ENCODE measurements at regions not wholly inside any gene's neighbourhood (a gene's known extent, or its start where the extent isn't known, plus 50 kb on each side); places are given as distances from the start of the nearest gene placed in this dataset.
"Not testable (repeated sequence)": the region's sequence is repeated elsewhere in the genome, so short reads cannot be mapped to it uniquely, and the experiment has no call there.

DNA sequence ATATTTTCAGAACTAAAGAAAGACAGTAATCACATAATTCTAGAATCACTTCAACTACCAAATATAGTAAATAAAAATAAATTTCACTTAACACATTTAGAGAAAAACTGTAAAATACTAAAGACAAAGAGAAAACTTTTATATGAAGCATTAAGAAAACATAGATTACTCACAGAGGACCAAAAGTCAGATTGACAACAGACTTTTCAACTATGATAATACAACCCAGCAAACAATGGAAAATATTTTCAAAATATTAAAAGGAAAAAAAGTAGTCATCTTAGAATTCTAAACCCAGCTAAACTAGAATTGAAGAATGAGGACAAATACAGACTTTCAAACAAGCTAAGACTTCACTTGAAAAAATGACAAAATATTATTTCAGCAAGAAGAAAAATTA is 164.8 kb upstream of the ARID1B start:
- DNase-seq (ENCODE audit: extremely low read depth in 1 of 2, low read depth in 1 of 2), result no peak

DNA sequence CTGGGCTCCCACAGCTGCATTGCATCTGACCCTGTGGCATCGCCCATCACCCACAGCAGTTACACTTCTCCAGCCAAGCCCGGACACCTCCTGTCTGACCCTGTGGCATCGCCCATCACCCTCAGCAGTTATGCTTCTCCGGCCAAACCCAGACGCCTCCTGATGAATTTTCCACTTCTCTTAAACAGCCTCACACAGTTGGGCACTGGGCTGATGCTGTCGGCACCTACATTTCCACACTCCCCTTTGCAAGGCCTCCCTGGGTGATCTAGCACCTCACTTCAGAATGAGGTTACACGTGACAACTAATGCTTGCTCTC is 175.2 kb upstream of the ARID1B start:
- DNase-seq (ENCODE audit: extremely low read depth in 1 of 2, low read depth in 1 of 2), result no peak

DNA sequence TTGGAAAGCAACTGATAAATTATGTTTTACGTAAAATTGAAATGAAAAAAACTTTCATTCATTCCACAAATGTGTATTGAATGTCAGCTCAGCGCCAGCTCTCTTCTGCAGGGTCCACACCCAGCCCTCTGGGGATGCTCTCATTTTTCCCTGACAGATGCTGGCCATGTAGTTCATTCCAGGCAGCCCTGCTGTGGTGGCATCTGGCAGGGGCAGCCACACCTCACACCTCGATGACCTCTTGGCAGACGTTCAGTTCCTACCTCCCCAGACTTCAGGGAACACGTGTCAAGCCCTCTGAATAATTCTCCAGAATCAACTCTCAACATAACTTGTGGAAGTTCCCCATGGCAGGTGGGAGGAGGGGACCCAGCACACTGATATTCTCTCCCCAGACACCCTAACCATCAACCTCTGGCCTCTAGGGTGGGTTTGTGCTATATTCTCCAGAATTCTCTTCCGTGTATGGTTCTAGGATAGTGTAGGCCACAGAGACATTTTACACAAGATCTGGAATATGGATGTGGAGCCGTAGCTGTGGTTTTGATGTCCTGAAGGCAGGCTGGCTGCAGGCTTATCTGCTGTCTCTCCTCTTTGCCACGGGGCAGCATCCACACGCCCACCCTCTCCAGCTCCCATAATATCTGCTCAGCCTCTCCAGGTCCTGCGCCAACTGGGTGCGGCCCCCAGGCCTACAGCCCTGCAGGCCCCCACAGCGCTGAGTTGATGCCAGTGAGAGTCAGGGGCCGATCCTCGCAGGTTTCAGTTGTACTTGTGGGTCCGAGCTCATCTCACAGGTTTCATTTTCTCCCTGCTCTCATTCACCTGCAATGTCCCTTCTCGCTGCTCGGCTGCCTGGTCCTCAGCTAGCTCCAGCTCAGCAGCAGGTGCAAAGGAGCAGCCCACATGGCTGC is 175.8 kb upstream of the ARID1B start:
- DNase-seq (ENCODE audit: extremely low read depth in 1 of 2, low read depth in 1 of 2), result no peak

DNA sequence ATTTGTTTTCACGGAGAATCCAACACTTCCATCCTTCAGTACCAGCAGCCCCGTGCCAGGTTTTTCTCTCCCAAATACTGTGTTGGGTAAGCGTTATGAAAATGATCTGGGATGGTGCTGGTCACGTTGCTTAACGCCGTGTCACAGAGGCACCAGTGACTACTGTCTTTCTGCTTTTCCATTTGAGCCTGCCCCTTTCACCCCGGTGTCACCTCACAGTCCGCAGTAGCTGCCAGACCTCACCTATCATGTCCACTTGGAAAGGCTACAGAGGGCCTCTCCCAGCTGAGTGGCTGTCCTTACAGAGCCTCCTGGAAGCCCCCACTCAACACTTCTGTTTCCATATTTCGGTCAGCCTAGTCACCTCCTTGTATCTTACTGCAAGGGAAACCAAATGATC is 176.5 kb upstream of the ARID1B start:
- DNase-seq (ENCODE audit: extremely low read depth in 1 of 2, low read depth in 1 of 2), result no peak

DNA sequence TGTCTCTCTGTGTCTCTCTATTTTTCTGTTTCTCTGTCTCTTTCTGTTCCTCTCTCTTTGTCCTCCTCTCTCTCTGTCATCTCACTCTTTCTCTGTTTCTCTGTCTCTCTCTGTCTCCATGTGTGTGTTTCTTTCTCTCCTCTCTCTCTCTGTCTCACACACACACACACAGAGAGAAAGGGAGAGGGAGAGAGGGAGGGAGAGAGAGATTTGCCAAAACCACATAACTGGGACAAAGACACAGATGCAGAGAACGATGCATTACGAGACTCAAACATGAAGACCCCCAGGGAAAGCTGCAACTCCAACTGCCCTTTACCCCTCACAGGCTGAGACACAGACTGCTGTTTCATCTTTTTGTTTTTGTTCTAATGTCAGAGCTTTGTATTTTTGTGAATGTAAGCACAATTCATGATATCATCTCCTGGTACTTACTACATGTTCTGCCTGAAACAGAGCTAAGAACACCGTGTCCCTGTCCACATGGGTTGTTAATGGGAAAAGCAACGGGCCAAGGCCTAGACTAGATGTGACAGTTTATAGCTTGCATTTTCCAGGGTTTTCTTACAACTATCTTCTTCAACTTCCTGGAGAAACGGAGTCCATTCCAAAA is 177.1 kb upstream of the ARID1B start:
- DNase-seq (ENCODE audit: extremely low read depth in 1 of 2, low read depth in 1 of 2), result no peak

DNA sequence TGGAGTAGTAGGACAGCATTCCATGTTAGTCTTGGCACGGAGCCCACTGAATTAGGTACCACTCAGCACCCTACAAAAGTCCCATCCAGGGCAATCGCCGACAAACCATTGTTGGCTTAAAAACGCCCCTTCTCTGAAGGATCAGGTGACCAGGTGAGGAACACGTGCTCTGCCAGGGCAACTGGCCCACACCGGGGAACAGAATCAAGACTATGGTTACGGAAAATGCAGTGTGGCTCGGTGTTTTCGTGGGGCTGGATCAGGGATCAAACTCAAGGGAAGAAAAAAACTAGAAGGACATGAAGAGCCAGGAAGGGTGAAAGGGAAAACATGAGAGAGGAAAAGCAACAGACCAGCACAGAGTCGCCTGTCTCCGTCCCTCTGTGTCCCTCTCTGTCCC is 177.8 kb upstream of the ARID1B start:
- no peak for DNase-seq (ENCODE audit: extremely low read depth in 1 of 2, low read depth in 1 of 2)

DNA sequence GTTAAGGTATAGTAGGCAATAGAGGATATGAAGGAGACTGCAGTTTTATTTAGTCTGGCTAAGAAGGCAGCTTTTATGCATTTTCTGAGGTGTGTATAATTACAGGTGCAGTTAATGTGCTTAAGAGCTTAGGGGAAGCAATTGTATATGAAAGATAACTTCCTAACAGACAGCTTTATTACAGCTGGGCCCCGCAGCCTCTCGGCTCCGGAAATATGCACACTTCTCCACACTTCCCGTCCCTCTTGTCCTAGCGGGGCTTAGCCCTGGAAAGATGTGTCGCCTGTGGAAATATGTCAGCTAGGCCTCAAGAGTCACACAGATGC is 178.4 kb upstream of the ARID1B start:
- no peak for DNase-seq (ENCODE audit: extremely low read depth in 1 of 2, low read depth in 1 of 2)

DNA sequence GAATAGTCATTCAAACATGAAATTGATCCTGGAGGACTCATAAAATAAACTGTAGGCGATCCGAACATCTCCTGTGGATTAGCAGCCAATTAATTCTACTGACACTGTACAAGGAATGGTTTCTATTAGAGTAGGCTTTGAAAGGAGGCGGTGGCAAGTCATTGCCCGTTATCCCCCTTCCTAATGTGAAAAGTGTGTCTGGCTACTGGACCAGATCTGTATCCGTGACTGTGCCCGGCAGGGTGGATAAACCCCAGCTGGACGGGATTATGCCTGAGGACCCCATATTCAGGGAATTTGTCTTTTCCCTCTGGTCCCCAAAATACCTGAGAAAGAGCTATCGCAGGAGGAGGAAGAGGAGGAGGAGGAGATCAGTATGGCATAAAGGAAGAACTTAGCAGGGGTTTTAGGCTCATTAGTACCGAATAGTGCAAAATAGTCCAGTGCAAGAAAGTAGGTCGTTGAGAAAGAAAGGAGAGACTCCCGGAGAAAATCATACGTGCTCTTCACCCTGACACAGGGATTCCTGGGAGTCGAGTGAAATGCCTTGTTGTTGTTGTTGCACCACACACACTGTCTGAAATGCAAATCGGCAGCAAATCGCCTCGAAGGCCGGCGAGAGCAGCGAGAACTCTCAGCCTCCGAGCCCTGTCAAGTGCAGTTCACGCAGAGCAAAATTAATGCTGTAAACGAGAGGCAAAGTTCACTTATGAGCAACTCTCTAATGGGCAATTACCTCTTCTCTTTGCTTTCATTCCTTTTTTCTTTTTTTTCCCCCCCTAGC is 178.9 kb upstream of the ARID1B start:
- DNase-seq (ENCODE audit: extremely low read depth in 1 of 2, low read depth in 1 of 2), result no peak

DNA sequence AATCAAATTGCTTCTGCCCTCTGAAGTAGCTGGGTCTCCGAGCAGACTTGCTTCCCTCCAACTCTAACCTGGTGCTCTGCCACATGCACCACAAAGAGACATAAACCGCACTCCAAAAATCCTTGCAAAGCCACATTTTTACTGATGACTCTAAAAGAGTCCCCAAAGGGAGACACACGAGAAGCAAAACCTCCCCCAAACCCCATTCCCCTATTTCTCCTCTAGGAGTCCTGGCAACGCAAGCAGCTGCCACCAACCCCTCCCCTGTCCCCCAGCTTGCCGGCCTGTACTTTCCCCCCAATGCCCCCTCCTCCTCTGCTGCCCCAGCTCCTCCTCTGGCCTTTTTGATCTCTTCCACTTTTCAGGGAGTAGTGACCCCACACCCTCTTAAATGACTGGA is 180.1 kb upstream of the ARID1B start:
- no peak for DNase-seq (ENCODE audit: extremely low read depth in 1 of 2, low read depth in 1 of 2)

DNA sequence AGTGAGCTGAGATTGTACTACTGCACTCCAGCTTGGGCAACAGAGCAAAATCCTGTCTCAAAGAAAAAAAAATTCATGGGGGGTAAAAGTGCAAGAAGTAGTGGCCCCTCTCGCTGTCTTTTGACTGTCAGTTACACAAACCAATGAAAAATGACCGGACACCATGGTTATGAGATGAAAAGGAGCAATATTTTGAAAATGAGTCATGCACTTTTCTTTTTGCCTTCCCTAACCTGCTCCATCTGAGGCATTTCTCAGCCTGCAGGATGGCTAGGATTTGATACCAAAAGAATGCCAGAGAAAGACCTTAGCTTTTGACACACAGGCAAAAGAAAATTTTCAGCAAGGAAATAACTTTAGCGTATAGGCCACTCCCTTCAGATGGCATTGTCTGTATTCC is 181.7 kb upstream of the ARID1B start:
- DNase-seq (ENCODE audit: extremely low read depth in 1 of 2, low read depth in 1 of 2), result no peak

DNA sequence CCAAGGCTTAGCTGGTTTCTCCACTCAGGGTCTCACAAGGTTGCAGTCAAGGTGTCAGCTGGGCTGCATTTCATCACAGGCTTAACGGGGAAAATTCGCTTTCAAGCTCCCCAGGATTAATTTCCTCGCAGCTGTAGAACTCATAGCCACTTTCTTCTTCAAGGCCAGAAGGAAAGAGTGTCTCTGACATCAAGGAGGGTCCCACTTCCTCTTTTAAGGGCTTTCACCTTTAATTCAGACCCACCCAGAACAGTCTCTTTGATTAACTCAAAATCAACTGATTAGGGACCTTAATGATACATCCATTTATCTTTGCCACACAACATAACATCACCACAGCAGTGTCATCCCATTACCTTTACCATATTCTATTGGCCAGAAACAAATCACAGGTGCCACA is 183.3 kb upstream of the ARID1B start:
- no peak for DNase-seq (ENCODE audit: extremely low read depth in 1 of 2, low read depth in 1 of 2)

DNA sequence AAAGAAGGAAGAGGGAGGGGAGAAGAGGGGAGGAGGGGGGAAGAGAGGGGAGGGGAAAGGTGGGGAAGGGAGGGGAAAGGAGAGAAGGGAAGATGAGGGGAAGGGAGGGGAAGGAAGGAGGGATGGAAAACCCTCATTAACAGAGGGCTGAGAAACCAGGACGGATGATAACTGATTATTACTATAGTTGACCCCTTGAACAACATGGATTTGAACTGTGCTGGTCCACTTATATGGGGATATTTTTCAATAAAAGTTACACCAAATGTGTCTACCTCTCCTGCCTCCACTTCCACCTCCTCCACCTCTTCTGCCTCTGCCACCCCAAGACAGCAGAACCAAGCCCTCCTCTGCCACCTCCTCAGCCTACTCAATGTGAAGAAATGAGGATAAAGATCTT is 184.1 kb upstream of the ARID1B start:
- DNase-seq (ENCODE audit: extremely low read depth in 1 of 2, low read depth in 1 of 2), result no peak

DNA sequence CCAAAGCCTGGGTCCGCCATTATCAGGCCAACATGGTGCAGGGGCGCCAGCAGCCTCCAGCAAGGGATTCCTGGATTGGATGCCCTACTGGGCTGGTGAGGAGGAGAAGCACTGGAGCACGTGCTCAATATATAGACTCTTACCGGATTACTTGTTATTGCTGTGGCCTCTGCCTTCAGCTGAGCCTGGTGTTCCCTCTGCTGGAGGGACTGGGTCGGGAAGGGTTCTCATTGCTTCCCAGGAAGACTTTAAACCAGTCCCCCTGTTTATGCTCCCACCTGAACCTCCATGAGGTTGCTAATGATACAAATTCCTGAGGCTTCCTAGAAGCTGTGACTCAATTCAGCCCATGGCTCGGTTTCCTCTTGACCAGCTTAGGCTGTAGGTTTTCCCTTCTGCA is 186.7 kb upstream of the ARID1B start:
- DNase-seq (ENCODE audit: extremely low read depth in 1 of 2, low read depth in 1 of 2), result no peak

DNA sequence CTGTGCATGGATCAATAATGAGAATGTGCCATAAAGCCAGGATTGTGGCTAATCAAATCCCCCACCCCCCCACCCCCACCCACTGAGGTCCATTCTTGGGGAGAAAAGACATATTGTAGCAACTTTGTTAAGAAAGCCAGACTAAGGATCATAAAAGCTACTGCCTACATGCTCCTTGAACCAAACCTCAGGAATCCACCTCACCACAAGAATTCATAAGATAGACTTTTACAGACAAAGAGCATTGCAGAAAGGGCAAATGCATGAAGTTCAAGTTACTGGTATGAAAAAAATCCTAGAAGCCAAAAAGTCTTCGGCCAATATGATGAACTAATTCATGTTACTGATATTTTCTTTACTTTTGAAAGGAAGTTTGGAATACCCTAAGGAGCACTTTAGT is 187.9 kb upstream of the ARID1B start:
- DNase-seq (ENCODE audit: extremely low read depth in 1 of 2, low read depth in 1 of 2), result no peak

DNA sequence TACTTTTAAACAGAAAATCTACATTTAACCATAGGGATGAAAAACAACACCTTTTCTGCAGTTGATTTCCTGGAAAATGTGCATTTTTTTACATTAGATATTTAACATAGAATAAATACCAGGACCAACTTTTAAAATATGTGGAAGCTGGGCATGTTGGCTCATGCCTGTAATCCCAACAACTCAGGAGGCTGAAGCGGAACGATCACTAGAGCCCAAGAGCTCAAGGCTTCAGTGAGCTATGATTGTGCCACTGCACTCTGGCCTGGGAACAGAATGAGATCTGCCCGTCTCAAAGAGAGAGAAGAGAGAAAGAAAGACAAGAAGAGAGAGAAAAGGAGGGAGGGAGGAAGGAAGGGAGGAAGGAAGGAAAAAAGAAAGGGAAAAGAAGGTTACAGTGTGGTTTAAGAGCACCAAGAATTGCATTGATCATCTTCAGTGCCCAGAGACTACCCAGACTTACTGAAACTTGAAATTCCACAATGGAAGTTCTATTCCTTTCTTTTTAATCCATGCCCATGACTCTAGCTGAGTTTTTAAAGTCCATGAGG is 189.4 kb upstream of the ARID1B start:
- DNase-seq (ENCODE audit: extremely low read depth in 1 of 2, low read depth in 1 of 2), result no peak

DNA sequence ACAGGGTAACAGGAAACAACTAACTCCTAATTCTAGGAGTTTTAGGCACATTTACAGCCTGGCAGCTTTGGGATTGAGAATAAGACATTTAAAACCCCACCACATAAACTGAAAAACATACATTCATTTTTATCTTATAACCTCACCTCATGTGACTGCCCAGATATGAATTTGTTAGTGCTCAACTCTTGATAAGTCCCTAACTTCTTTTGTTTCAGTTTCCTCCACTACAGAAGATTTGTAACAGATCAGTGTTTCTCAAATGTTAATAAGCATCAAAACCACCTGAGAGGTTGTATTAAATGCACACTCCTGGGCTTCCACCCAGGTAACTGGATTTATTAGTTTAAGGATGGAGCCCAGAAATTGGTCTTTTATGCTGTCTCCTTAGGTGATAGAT is 190.1 kb upstream of the ARID1B start:
- no peak for DNase-seq (ENCODE audit: extremely low read depth in 1 of 2, low read depth in 1 of 2)

DNA sequence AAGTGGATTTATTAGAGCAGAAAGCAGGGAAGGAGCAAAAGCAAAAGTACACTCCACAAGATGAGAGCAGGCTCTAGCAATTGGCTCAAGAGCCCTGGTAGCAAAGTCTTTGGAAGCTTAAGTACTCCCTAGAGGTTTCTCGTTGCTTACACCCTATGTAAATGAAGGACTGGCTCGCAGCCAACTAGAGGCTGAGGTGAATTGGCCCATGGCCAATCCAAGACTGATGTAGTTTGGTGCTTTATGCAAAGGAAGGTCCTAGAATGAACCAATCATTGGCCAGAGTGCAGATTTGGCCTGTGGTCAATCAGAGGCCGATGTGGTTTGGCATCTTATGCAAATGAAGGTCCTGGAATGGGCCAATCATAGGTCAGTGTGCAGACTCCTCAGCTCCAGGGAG is 191.3 kb upstream of the ARID1B start:
- no peak for DNase-seq (ENCODE audit: extremely low read depth in 1 of 2, low read depth in 1 of 2)

DNA sequence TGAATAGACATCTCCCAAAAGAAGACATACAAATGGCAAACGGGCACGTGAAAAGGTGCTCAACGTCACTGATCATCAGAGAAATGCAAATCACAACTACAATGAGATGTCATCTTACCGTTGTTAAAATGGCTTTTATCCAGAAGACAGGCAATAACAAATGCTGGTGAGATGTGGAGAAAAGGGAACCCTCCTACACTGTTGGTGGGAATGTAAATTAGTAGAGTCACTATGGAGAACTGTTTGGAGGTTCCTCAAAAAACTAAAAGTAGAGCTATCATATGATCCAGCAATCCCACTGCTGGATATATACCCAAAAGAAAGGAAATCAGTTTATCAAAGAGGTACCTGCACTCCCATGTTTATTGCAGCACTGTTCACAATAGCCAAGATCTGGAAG is 193.1 kb upstream of the ARID1B start:
- not testable (repeated sequence) for DNase-seq (ENCODE audit: extremely low read depth in 1 of 2, low read depth in 1 of 2)

DNA sequence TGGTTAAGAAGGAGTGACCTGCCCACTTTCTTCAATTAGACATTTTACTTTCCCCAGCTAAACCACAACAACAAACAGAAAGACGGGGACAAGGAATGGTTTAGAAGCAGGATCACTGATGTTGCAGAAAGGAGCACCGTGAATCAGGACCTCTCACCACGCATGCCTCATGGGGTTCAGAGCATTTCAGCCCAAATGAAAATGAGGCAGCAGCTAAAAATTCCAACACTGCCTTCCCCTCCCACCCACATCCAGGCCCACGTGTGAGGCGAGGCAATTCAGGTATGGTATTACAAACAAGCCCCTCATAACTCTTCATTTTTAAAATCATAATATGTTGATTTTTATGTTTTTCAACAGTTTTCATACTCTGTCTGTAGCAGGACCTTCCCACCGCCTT is 194.1 kb upstream of the ARID1B start:
- DNase-seq (ENCODE audit: extremely low read depth in 1 of 2, low read depth in 1 of 2), result no peak

DNA sequence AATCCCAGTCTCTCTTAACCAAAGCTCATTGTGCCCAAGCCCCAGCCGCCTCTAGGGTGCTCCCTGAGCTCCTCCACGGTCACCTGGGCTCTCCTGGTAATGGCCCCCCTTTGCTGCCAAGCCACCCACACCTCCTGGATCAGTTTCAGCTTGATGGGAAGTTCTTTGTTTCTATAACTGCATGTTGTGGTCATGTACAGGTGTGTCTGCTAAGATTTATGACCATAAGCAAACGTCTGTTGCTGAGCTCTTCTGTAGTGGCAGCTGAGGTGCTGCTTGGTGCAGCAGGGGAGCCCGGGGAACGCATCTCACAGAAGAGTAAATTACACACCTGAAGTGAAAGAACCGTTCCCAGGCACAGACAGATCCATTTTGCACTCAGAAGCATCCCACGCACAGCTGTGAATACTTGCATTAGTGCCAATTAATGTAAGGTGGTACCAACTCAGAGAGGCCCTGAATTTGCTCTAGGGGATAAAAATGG is 194.6 kb upstream of the ARID1B start:
- DNase-seq (ENCODE audit: extremely low read depth in 1 of 2, low read depth in 1 of 2), result no peak

DNA sequence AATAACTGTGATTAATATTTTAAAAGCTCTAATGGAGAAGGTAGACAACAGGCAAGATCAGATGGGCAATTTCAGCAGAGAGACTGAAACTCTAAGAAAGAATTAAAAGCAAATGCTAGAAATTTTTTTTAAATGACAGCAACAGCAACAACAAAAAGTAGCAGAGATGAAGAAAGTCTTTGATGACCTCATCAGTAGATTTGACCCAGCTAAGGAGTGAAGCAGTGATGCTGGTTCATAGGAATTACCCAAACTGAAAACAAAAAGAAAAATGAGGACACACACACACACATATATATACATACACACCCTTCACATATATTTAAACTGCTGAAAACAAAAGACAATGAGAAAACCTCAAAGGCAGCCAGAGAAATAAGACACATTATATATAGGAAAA is 197.6 kb upstream of the ARID1B start:
- no peak for DNase-seq (ENCODE audit: extremely low read depth in 1 of 2, low read depth in 1 of 2)

DNA sequence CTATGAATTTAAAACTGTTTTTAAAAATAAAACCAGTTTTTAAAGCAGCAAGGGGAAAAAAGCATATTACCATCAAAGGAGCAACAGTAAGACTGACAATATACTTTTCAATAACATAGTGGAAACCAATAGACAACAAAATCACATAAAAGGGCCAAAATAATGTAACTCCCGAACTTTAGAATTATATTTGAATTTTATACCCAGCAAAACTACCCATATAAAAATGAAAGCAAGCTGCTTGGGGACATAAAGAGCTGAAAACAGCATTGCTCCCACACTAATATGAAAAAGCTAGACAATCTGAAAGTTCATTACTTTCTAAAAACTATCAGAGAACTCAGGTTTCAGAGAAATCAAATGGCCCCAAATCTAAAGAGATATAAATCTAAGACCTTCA is 199.4 kb upstream of the ARID1B start:
- DNase-seq (ENCODE audit: extremely low read depth in 1 of 2, low read depth in 1 of 2), result no peak
